GM11168 (cell line): ENCODE measurements at regions not wholly inside any gene's neighbourhood (a gene's known extent, or its start where the extent isn't known, plus 50 kb on each side); places are given as distances from the start of the nearest gene placed in this dataset.
"Not testable (repeated sequence)": the region's sequence is repeated elsewhere in the genome, so short reads cannot be mapped to it uniquely, and the experiment has no call there.

Experiments
- in situ Hi-C: fragments of 300-500 bp; cut with MboI; formaldehyde crosslinking; loops from one replicate; pipeline ENCODE4 v1.12.0; 2022; ENCODE audit warnings: low sequenced_read_pairs; ENCODE audit not compliant: unreplicated experiment

DNA sequence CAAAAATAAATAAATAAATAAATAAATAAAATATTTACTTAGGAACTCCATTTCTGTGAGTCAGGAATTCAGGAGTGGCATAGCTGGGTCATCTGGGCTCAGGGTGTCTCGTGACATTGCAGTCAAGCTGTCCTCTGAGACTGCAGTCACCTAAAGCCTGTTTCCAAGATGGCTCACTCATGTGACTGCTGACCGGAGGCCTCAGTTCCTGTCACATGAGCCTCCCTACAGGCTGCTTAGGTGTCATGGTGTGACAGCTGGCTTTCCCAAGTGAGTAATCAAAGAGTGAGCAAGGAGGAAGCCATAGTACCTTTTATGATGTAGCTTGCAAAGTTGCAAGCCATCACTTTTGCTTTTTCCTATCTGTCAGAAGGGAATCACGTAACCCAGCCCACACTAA lies 128.6 kb upstream of the KCTD7 start:
- in situ Hi-C loops: no loop called here

DNA sequence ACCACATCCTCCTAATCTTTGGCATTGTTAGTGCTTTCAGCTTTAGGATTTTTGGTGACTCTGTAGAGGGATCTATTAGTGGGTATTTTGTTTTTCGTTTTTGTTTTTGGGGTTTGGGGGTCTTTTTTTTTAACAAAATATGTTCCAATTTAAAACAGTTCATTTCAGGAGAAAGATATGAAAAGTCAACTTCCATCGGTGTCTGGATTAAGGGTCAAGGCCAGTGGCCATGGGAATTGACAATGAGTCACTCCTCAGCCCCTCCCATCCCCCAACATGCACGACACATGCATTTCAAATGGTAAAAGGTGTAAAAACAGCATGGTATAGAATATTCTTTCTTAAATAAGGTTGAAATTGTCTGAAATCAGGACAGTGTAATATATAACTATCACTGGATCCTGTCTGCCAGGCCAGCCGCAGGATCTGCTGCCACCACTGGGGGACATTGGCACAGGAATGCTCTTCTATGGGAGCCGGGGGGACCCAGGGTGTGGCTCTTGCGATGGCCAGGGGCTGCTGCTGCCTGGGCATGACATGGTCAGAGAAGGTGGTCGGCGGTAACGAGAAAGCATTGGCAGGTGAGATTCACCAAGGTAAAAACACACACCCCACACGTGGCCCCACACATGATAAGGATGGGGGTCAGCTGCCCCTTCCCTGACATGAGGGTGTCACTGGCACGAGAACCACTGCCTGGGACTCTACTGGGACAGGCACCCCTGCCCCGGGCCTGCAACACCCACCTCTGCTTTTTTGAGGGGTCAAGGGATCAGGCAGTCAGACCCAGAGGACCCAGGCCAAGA lies 126.2 kb upstream of the KCTD7 start:
- in situ Hi-C loops: no loop called here

DNA sequence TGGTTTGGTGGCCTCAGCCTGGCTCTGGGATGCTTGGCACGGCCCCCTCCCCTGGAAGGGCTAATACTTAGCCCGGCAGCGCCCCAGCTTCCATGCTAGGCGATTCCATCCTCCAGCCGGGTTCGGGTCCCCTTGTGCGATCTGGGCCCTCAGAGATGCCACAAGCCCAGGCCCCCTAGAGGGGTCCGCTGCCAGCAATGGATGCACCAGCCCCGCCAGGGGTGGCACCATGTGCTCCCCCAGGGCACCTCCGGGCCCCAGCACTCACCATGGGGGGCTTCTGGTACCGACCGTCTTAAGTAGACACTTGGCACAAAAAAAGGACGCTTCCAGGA lies 125.7 kb upstream of the KCTD7 start:
- in situ Hi-C loops: no loop called here

DNA sequence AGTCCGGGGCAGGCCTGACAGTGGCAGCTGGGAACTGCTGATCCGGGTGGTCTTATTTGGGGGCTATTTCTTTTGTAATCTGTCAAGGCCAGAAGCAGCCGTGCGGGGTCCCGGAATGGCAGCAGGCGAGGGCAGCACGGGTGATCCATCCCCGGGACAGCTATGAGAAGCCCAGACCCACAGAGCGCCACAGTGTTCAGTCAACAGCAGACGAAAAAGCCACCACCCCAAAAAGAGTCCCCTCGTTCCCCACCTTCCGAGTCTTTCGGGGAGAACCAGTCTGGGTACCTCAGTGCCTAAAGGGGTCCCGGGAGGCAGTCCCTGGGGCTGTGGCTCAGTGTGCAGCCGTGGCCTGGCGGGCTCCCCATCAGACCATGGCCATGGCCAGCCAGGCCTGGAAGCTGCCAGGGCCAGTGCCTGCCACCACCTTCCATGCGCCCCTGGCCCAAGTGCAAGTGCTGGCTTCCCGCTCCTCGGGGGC lies 125.1 kb upstream of the KCTD7 start:
- in situ Hi-C loops: no loop called here

DNA sequence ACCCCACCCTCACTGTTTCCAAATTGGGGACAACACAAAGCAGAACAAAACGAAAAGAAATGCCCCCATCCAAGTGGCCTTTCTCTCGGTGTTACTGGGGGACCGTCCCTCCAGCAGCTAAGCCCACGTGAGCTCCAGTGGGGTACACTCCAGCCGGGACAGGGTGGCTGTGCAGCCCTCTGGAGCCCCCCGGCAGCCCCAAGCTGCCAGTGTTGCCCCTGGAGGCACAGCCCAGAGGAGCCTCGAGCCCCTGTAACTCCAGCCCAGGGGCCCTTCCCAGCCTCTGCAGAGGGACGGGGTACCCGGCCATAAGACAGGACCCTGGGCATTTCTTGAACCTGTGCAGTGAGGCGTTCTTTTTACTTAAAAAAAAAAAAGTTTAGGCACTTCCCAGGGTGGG lies 124.5 kb upstream of the KCTD7 start:
- in situ Hi-C loops: no loop called here

DNA sequence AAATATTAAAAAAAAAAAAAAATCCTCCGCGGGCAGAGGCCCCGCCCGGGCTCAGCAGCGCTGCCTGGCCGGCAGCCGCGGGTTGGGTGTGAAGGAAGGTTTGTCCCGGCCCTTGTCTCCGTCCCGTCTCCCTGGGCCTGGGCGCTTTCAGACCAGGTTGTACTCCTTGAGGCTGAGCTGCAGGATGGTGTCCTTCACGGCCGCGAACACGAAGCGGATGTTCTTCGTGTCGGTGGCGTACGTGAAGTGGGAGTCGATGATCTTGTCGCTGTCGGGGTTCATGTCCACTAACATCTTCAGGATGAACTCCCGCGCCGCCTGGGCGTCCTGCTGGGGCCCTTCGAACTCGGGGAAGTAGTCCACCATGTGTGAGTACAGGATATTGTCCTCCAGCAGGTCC lies 123.7 kb upstream of the KCTD7 start:
- in situ Hi-C loops: no loop called here

DNA sequence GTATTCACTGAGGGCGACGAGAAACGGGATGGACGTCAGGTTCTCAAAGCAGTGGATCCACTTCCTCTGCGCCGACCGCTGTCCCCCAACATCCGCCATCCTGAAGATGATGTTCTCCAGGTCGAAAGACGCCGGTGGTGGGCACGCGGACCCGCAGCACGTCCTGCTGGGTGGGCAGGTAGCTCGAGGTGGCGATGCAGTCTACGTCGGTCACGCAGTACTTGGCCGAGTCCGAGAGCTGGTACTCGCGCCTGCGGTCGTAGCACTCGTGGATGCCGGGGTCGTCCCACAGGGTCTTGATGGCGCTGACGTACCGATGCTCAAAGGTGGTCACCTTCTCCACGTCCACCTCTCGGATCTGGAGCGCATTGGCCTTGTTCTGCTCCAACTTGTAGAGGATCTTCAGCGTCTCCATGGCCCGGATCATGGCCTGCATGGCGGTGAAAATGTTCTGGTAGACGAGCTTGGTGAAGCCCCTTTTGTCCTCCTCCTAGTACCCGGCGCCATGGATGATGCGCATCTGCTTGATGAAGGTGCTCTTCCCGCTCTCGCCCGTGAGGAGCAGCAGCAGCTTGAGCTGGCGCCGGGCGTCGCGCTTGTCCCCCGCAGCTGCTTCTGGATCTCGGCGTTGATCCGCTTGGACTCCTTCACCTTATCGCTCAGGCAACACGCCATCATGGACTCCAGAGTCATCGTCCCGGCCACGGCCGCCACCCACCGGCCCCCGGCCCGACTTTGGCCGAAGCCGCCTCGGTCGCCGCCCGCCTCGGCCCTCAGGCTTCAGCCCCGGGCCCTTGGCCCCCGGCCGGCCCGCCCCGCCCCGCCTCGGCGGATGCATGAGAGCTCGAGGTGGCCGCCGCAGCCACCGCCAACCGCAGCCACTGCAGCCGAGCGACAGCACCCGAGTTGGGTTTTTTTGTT lies 122.9 kb upstream of the KCTD7 start:
- in situ Hi-C loops: no loop called here

DNA sequence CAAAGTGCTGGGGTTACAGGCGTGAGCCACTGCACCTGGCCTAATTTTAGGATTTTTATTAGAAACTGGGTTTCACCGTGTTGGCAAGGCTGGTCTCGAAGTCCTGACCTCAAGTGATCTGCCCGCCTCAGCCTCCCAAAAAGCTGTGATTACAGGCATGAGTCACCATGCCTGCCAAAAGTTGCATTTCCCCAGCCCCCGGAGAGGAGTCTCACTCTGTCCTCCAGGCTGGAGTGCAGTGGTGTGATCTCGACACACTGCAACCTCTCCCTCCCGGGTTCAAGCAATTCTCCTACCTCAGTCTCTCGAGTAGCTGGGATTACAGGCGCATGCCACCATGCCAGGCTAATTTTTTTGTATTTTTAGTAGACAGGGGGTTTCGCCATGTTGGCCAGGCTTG lies 122.0 kb upstream of the KCTD7 start:
- in situ Hi-C loops: not testable (repeated sequence)

DNA sequence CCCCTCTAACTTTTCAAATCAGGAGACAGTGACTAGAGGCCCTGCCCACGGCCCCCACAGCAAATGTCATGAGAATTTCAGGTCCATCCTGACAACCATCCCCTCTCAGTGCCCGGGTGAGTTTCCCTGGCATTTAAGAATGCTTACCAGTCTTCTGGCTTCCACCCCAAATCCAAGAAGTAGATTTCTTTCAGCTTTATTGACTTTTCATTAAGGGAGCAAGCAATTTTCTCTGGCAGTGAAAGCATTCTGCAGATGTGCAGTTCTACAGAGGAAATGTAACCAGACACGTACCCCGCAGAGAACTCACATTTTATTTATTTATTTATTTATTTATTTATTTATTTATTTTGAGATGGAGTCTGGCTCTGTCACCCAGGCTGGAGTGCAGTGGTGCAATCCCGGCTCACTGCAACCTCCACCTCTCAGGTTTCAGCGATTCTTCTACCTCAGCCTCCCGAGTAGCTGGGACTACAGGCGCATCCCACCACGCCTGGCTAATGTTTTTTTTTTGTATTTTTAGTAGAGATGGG lies 120.9 kb upstream of the KCTD7 start:
- in situ Hi-C loops: no loop called here

DNA sequence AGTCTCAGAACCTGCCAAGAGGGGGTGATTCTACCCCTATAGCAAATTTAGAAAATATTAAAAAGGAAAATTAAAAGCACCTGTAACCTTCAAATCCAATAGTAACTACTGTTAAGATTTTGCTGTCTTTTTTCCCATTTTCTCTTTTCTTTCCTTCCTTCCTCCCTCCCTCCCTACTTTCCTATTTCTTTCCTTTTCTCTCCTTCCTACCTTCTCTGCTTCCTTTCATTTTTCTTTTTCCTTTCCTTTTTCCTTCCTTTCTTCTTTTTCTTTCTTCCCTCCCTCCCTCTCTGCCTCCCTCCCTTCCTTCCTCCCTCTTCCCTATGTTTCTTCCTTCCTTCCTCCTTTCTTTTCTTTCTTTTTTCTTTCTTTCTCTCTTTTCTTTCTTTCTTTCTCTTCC lies 120.2 kb upstream of the KCTD7 start:
- in situ Hi-C loops: no loop called here

DNA sequence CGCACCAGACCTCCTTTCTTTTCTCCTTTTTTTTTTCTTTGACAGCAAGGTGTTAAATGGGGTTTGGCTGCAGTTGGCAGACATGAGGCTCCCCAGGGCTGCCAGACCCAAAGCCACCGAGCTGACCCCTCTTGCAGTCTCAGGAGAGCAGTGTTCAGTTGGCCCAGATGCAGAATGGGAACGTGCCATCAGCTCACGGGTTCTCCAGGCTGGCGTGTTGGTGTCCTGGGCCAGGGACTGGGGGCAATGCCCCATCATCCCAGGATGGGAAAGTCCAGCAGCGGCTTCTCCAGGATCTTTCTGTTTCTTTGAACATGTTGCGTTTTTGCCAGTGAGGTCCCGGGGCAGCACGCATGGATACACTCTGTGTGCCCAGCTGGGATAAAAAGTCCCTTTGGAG lies 114.6 kb upstream of the KCTD7 start:
- in situ Hi-C loops: no loop called here

DNA sequence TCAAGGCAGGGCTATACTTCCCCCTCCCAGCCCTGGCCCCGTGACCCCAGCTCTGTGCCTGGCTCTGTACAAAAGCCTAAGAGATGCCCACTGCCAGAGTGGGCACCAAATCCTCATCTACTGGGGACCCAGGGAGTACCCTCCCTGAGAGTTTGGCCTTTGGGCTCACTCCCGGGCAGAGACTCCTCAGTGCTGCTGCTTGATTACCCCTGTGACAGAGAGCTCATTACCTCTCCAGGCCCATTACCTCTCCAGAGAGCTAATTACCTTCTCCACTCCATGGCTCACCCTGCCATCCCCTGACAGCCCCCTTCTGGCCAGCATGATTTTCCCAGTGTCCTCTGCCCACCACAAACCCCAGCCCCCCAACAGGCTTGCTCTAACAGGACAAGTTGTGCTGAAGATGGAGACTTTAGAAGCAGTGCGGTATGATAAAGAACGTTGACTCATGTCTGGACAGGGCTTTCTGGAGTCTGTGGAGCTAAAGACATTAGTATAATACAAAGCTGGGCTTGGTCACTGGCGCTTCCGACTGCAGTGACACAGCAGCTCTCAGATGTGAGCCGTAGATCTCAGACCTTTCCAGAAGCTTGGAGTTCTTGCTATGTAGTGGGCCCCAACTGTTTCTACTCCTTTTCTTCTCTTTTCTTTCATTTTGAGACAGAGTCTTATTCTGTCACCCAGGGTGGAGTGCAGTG lies 111.3 kb upstream of the KCTD7 start:
- in situ Hi-C loops: no loop called here

DNA sequence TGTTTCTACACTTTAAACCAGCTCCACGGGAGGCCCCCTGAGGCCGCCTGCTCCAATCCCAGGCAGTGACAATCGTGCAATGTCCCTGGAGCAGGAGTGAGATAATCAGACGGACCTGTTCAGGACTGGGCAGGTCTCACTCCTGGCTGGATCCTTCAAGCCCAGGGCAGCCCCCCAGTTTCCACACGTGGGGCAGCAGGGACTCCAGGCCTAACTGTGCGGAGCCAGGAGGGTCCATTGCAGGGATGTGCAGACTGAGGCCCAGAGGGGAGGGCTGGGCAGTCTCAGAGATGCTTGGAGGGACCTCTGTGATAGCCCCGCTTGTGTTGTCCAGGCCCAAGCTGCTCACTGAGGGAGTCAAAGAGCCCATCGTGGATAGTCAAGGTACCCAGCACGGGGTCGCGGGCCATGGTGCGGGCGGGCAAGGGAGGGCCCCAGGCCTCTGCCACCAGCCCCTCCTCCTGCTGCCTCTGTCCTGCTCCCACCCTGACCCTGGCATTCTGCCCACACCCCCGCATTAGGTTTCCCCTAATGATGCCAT lies 110.5 kb upstream of the KCTD7 start:
- in situ Hi-C loops: no loop called here

DNA sequence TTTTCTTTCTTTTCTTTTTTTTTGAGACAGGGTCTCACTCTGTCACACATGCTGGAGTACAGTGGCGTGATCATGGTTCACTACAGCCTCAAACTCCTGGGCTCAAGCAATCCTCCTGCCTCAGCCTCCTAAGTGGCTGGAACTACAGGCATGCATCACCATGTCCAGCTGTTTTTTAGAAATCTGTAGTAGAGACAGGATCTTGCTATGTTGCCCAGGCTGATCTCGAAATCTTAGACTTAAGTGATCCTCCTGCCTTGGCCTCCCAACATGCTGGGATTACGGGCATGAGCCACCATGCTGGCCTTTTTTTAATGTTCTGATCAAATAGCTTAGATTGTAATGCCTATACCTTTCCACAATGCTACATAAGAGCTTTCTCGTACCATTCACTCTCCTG lies 107.0 kb upstream of the KCTD7 start:
- in situ Hi-C loops: no loop called here

DNA sequence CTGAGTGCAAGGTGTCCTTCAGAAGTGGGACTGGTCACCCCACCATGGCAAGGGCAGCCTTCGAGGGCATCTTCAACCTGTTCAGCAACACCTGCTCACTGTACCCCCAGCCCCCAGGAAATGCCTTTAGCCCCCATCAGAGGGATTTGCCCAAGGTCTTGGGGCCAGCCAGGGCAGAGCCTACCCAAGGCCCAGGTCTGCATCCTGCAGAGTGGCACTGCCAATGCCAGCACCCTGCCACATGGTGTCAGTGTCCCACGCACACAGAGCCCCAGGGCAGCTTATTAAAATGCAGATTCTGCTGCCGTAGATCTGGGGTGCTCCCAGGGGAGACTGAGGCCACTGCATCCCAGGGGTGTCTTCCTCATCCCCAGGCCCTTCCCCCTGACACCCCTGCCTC lies 106.2 kb upstream of the KCTD7 start:
- in situ Hi-C loops: no loop called here

DNA sequence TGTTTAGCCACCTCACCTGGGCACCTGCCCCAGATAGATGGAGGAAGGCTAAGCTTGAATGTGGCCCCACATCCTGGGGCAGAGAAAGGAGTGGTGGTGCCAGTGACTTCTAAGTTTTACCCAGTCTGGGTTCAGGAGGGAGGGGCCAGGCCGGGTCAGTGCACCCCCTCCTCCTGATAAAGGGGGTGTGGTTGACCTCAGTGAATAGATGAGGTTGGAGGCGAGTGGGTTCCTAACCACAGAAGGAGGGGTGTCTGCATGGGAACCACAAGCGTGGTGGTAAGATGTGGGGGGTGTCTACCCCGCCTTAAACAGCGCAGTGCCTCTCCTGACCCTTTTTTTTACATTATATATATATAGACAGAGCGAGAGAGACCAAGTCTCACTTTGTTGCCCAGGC lies 105.3 kb upstream of the KCTD7 start:
- in situ Hi-C loops: no loop called here

DNA sequence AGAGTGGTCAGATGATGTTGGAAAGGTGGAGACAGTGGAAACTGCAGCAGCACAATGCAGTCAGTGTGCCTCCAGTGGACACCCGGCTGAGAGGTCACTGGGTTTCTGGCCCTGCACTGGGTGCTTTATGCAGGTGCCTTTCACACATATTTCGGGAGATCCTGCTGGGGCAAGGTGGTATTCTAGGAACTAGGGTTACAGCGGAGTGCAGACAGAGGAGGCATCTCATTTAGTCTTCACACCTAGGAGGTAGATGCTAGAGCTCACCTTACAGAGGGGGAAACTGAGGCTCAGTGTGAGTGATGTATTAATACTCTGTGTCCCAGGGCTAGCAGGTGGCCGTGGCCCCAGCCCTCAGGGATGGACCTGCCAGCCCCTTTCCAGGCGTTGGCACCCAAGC lies 103.9 kb upstream of the KCTD7 start:
- in situ Hi-C loops: no loop called here

DNA sequence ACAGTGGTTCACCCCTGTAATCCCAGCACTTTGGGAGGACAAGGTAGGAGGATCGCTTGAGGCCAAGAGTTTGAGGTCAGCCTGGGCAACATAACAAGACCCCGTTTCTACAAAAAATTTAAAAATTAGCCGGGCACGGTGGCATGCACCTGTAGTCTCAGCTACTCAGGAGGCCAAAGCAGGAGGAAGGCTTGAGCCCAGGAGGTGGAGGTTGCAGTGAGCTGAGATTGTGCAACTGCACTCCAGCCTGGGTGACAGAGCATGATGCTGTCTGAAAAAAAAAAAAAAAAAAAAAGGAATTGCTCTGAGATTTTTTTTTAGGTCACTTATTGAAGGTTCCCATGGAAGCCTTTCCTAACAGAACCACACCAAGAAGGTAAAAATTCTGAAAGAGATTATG lies 101.9 kb upstream of the KCTD7 start:
- in situ Hi-C loops: not testable (repeated sequence)

DNA sequence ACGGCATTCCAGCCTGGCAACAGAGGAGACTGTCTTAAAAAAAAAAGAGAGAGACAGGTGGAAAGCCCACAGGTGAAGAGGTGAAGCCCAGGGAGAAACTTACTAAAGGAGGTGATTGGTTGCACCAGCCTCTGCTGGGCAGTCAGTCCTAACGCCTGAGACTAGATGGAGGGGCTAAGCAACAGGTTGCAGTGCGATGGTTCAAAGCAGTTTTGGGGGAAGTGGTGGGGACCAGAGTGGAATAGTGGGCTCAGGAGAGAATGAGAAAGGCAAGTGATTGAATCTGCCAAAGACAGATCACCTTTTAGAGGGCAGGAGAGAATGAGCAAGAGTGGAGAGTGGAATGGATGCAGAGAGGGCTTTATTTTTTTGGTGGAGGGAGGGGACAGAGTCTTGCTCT lies 100.0 kb upstream of the KCTD7 start:
- in situ Hi-C loops: no loop called here

DNA sequence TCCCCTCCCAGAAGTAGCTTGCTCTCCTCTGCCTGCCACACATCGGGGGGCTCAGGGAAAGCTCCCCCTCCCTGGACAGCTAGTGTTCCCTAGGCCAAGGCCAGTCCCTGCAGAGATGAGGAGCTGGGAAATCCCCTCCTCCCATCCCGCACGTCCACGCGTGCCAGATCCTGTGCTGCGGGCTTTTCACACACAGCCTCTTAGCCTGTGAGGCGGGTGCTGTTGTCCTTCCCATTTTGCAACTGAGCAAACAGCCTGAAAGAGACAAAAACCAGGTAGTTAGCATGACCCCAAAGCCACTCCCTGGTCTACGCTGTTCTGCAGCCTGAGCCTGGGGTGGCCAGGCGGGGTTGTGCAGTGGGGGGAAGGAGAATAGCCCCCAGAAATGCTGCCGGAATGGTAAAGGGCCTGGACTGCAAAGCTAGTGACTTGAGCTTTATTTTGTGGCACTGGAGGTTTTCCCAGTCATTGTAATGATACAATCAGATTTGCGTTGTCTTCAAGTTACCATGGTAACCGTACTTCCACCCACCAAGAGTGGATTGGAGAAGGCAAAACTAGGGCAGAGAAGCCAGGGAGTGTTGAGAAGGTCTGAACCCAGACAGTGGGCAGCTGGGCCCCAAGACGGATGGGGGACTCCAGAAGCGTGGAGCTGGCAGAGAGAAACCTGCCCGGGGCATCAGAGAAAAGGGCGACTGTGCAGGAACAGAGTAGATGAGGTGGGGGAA lies 98.6 kb upstream of the KCTD7 start:
- in situ Hi-C loops: no loop called here
